ENCODE measurements at regions not wholly inside any gene's neighbourhood (a gene's known extent, or its start where the extent isn't known, plus 50 kb on each side); places are given as distances from the start of the nearest gene placed in this dataset.

DNA sequence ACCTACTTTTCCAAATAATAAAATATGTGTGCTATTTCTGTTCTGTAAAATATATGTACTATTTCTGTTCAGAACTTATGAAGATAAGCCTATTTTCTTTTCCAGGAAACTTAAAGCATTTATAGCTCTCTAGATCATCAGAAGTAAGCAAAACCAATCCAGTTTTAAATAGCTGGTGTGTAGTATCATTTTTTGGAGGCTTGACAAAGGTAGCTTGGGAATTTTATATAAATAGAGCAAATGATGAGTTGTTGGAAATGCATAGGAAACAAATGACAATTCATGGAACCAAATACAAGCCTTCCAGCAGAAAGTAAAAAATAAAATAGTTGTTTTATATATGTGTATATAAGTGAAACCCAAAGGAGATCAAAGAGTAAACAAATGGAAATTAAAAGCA, 1038.1 kb upstream of the ARRDC3 start:
- no peak for TF ChIP-seq CTCF (IDR thresholded peaks at IDR 0.05)
- no peak for TF ChIP-seq EZH2 (IDR thresholded peaks at IDR 0.05; ENCODE audit: borderline replicate concordance, insufficient read depth, low read depth, low read length, poor library complexity, severe bottlenecking)

Data from B cell (primary cell).